Liver (tissue), 8 donors: ENCODE measurements at regions not wholly inside any gene's neighbourhood (a gene's known extent, or its start where the extent isn't known, plus 50 kb on each side); places are given as distances from the start of the nearest gene placed in this dataset.

Source experiments
- DNase-seq: peaks from one replicate; pipeline ENCODE4 v3.0.0-alpha.2; 2017; ENCODE audit warnings: low spot score
- H3K27ac ChIP-seq, 2 donors: one replicate each; pipeline ENCODE4 v1.7.0; 2013; ENCODE audit warnings: inconsistent platforms in 2 of 2, low read length in 2 of 2, control low read depth in 1 of 2, low read depth in 1 of 2, mild to moderate bottlenecking in 1 of 2
- H3K27me3 ChIP-seq, 4 donors: one replicate each; pipeline versions ENCODE4 v1.6.1 to v1.7.0; 2013; ENCODE audit warnings: low read length in 3 of 4, inconsistent platforms in 1 of 4, mild to moderate bottlenecking in 1 of 4, moderate library complexity in 1 of 4; ENCODE audit not compliant: control insufficient read depth in 4 of 4, insufficient read depth in 4 of 4
- H3K36me3 ChIP-seq, 4 donors: one replicate each; pipeline versions ENCODE4 v1.6.1 to v1.7.0; 2013; ENCODE audit warnings: low read length in 3 of 4, mild to moderate bottlenecking in 3 of 4, low read depth in 1 of 4, moderate library complexity in 1 of 4; ENCODE audit not compliant: control insufficient read depth in 4 of 4, insufficient read depth in 3 of 4
- H3K4me1 ChIP-seq, 4 donors: one replicate each; pipeline versions ENCODE4 v1.6.1 to v1.7.0; 2013; ENCODE audit warnings: low read length in 3 of 4, mild to moderate bottlenecking in 3 of 4, moderate library complexity in 1 of 4; ENCODE audit not compliant: control insufficient read depth in 4 of 4, insufficient read depth in 4 of 4
- H3K4me3 ChIP-seq, 3 donors: one replicate each; pipeline versions ENCODE4 v1.6.1 to v1.7.0; 2013; ENCODE audit warnings: low read length in 3 of 3, control low read depth in 1 of 3, low read depth in 1 of 3, mild to moderate bottlenecking in 1 of 3
- H3K9ac ChIP-seq, 2 donors: one replicate each; pipeline ENCODE4 v1.7.0; 2013; ENCODE audit warnings: low read length in 2 of 2, mild to moderate bottlenecking in 2 of 2, moderate library complexity in 2 of 2, control low read depth in 1 of 2, low read depth in 1 of 2
- H3K9me3 ChIP-seq, 4 donors: one replicate each; pipeline versions ENCODE4 v1.6.1 to v1.7.0; 2013; ENCODE audit warnings: low read length in 3 of 4; ENCODE audit not compliant: control insufficient read depth in 4 of 4
- EGR1 ChIP-seq, 2 donors: IDR thresholded peaks; 2 replicates each; pipeline ENCODE4 v1.6.1; 2016 to 2018; ENCODE audit warnings: antibody characterized with exemption in 2 of 2, low read depth in 2 of 2
- FOXA1 ChIP-seq: IDR thresholded peaks from 2 replicates; pipeline ENCODE4 v1.6.1; 2016; ENCODE audit warnings: antibody characterized with exemption
- FOXA2 ChIP-seq: IDR thresholded peaks from 2 replicates; pipeline ENCODE4 v1.6.1; 2016; ENCODE audit warnings: antibody characterized with exemption
- GABPA ChIP-seq, 2 donors: IDR thresholded peaks in 1 of 2; conservative IDR thresholded peaks in 1 of 2; 2 replicates each; pipeline ENCODE4 v1.6.1; 2016; ENCODE audit warnings: antibody characterized with exemption in 2 of 2, mild to moderate bottlenecking in 1 of 2, moderate library complexity in 1 of 2
- HNF4A ChIP-seq, 2 donors: conservative IDR thresholded peaks; 2 replicates each; pipeline ENCODE4 v1.6.1; 2016; ENCODE audit warnings: antibody characterized with exemption in 2 of 2, mild to moderate bottlenecking in 2 of 2
- HNF4G ChIP-seq: IDR thresholded peaks from 2 replicates; pipeline ENCODE4 v1.6.1; 2016; ENCODE audit warnings: antibody characterized with exemption
- JUND ChIP-seq, 2 donors: IDR thresholded peaks; 2 replicates each; pipeline ENCODE4 v1.6.1; 2016; ENCODE audit warnings: antibody characterized with exemption in 2 of 2
- NR2F2 ChIP-seq: IDR thresholded peaks from 2 replicates; pipeline ENCODE4 v1.6.1; 2016; ENCODE audit warnings: antibody characterized with exemption
- RAD21 ChIP-seq, 2 donors: IDR thresholded peaks; 2 replicates each; pipeline ENCODE4 v1.6.1; 2016; ENCODE audit warnings: antibody characterized with exemption in 2 of 2, mild to moderate bottlenecking in 2 of 2
- RXRA ChIP-seq, 2 donors: IDR thresholded peaks; 2 replicates each; pipeline ENCODE4 v1.6.1; 2017 to 2018; ENCODE audit warnings: antibody characterized with exemption in 2 of 2, mild to moderate bottlenecking in 1 of 2
- SP1 ChIP-seq: IDR thresholded peaks from 2 replicates; pipeline ENCODE4 v1.6.1; 2018; ENCODE audit warnings: antibody characterized with exemption, mild to moderate bottlenecking
- TAF1 ChIP-seq: conservative IDR thresholded peaks from 2 replicates; pipeline ENCODE4 v1.6.1; 2016; ENCODE audit warnings: antibody characterized with exemption, mild to moderate bottlenecking
- YY1 ChIP-seq: IDR thresholded peaks from 2 replicates; pipeline ENCODE4 v1.6.1; 2016; ENCODE audit warnings: antibody characterized with exemption, mild to moderate bottlenecking
- WGBS: extraction: QIAGEN DNeasy Blood & Tissue Kit; methylation state at CpG from one replicate; pipeline ENCODE4 v1.1.7; 2013; 5-methylcytosine and 5-hydroxymethylcytosine counted together
- TF ChIP-seq, protein P1 (sequence below): IDR thresholded peaks from 2 replicates; pipeline ENCODE4 v1.6.1; 2016; ENCODE audit warnings: antibody characterized with exemption, mild to moderate bottlenecking
- TF ChIP-seq, protein P2 (sequence below): IDR thresholded peaks from 2 replicates; pipeline ENCODE4 v1.6.1; 2016; ENCODE audit warnings: antibody characterized with exemption
- TF ChIP-seq, protein P3 (sequence below): IDR thresholded peaks from 2 replicates; pipeline ENCODE4 v1.6.1; 2016; ENCODE audit warnings: antibody characterized with exemption
- TF ChIP-seq, protein P4 (sequence below): IDR thresholded peaks from 2 replicates; pipeline ENCODE4 v1.6.1; 2016; ENCODE audit warnings: antibody characterized with exemption
- TF ChIP-seq, protein P5 (sequence below): fragments of 150-350 bp; IDR thresholded peaks from 2 replicates; pipeline ENCODE4 v1.5.1; 2017; ENCODE audit warnings: improper control_type of control experiment, low read depth, low read length; ENCODE audit not compliant: missing input control
- donor health status: healthy.
- donor health status: healthy.
- donor health status: healthy.
- donor health status: healthy.
- donor health status: healthy.

DNA sequence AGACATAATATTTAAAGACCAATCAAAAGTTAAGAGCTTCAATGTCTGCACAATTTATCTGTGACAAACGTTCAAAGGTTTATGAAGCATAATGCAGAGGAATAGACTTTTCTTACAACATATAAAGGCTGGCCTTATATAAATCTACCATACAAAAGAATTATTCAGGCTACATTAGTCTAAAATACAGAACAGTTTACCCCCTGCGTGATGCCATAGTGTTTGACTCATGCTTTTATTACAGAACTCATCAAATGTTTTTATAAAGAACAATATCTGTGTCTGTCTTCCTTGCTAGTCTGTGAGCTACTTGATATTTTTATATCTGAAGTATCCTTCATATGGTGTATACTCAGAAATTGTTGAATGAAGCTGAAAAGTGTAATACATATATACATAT lies 1084.5 kb upstream of the FLRT2 start (continued):
- TF ChIP-seq, protein P1, sequence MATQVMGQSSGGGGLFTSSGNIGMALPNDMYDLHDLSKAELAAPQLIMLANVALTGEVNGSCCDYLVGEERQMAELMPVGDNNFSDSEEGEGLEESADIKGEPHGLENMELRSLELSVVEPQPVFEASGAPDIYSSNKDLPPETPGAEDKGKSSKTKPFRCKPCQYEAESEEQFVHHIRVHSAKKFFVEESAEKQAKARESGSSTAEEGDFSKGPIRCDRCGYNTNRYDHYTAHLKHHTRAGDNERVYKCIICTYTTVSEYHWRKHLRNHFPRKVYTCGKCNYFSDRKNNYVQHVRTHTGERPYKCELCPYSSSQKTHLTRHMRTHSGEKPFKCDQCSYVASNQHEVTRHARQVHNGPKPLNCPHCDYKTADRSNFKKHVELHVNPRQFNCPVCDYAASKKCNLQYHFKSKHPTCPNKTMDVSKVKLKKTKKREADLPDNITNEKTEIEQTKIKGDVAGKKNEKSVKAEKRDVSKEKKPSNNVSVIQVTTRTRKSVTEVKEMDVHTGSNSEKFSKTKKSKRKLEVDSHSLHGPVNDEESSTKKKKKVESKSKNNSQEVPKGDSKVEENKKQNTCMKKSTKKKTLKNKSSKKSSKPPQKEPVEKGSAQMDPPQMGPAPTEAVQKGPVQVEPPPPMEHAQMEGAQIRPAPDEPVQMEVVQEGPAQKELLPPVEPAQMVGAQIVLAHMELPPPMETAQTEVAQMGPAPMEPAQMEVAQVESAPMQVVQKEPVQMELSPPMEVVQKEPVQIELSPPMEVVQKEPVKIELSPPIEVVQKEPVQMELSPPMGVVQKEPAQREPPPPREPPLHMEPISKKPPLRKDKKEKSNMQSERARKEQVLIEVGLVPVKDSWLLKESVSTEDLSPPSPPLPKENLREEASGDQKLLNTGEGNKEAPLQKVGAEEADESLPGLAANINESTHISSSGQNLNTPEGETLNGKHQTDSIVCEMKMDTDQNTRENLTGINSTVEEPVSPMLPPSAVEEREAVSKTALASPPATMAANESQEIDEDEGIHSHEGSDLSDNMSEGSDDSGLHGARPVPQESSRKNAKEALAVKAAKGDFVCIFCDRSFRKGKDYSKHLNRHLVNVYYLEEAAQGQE: no peak
- no peak for TF ChIP-seq HNF4G
- TF ChIP-seq, protein P2, sequence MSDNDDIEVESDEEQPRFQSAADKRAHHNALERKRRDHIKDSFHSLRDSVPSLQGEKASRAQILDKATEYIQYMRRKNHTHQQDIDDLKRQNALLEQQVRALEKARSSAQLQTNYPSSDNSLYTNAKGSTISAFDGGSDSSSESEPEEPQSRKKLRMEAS: no peak
- TF ChIP-seq RAD21 (IDR thresholded peaks at IDR 0.05): no peak
- no peak for TF ChIP-seq FOXA2

DNA sequence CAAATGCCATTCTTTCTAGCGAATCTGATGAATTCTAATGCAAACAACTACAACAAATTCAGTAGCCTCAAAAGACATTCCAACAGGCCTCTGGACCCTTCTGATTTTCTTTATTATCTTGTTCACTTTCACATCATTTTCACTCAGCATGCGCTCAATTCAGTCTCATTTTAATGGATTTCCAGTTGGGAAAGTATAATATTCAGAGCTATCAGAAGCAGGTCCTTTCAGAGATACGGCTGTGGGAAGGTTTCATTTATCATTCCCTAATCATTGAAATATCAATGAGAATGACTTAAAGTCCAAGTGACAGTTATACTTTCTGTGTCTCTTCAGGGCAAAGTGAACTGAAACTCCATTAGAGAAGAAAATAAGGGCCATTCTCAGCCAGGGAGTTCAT lies 1083.7 kb upstream of the FLRT2 start:
- Histone ChIP-seq H3K9me3 (no peaks in the 10 kb centered on the region), H3K4me3 (no peak overlapping the region), H3K27ac (no peak overlapping the region), H3K27me3 (no peaks in the 10 kb centered on the region), H3K9ac (no peak overlapping the region), H3K36me3 (no peaks in the 10 kb centered on the region), H3K4me1 (no peaks in the 10 kb centered on the region)
- TF ChIP-seq HNF4A (conservative IDR thresholded peaks at IDR 0.05) (no peak), GABPA (IDR thresholded peaks at IDR 0.05 in 1 of 2, conservative IDR thresholded peaks at IDR 0.05 in 1 of 2) (no peak), FOXA1 (no peak), HNF4G (no peak), JUND (IDR thresholded peaks at IDR 0.05) (no peak), YY1 (no peak), FOXA2 (no peak), RAD21 (IDR thresholded peaks at IDR 0.05) (no peak), RXRA (IDR thresholded peaks at IDR 0.05) (no peak), TAF1 (no peak), NR2F2 (no peak), SP1 (no peak), EGR1 (IDR thresholded peaks at IDR 0.05; ENCODE audit: low read depth in 2 of 2) (no peak)
- TF ChIP-seq, protein P2: no peak
- TF ChIP-seq, protein P1: no peak
- TF ChIP-seq, protein P3, sequence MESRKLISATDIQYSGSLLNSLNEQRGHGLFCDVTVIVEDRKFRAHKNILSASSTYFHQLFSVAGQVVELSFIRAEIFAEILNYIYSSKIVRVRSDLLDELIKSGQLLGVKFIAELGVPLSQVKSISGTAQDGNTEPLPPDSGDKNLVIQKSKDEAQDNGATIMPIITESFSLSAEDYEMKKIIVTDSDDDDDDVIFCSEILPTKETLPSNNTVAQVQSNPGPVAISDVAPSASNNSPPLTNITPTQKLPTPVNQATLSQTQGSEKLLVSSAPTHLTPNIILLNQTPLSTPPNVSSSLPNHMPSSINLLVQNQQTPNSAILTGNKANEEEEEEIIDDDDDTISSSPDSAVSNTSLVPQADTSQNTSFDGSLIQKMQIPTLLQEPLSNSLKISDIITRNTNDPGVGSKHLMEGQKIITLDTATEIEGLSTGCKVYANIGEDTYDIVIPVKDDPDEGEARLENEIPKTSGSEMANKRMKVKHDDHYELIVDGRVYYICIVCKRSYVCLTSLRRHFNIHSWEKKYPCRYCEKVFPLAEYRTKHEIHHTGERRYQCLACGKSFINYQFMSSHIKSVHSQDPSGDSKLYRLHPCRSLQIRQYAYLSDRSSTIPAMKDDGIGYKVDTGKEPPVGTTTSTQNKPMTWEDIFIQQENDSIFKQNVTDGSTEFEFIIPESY: no peak
- TF ChIP-seq, protein P4, sequence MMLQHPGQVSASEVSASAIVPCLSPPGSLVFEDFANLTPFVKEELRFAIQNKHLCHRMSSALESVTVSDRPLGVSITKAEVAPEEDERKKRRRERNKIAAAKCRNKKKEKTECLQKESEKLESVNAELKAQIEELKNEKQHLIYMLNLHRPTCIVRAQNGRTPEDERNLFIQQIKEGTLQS: no peak
- TF ChIP-seq, protein P5, sequence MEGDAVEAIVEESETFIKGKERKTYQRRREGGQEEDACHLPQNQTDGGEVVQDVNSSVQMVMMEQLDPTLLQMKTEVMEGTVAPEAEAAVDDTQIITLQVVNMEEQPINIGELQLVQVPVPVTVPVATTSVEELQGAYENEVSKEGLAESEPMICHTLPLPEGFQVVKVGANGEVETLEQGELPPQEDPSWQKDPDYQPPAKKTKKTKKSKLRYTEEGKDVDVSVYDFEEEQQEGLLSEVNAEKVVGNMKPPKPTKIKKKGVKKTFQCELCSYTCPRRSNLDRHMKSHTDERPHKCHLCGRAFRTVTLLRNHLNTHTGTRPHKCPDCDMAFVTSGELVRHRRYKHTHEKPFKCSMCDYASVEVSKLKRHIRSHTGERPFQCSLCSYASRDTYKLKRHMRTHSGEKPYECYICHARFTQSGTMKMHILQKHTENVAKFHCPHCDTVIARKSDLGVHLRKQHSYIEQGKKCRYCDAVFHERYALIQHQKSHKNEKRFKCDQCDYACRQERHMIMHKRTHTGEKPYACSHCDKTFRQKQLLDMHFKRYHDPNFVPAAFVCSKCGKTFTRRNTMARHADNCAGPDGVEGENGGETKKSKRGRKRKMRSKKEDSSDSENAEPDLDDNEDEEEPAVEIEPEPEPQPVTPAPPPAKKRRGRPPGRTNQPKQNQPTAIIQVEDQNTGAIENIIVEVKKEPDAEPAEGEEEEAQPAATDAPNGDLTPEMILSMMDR: no peak
- 76% methylated on average over 3 of the region's 3 CpGs for WGBS
- no peak for DNase-seq
